ENCODE measurements at regions not wholly inside any gene's neighbourhood (a gene's known extent, or its start where the extent isn't known, plus 50 kb on each side); places are given as distances from the start of the nearest gene placed in this dataset.

GRCh38 chr2:89784960-89785359, 1093.5 kb downstream of the RPIA start:
- POLR2A ChIA-PET (ENCODE audit: unreplicated experiment), result no interaction called here
- ATAC-seq (ENCODE audit: low read depth) (no peak), DNase-seq (no peak)
- Histone ChIP-seq H2BK15ac (ENCODE audit: low read depth, low read length) (no peak overlapping the region), H3K9me3 (ENCODE audit: control insufficient read depth, insufficient read depth, low read length) (peaks cover 30% of the 10 kb centered on the region; the same call in 1 of the 2 replicates), H3K9me1 (ENCODE audit: insufficient read depth, low read length) (no peaks in the 10 kb centered on the region), H2BK20ac (ENCODE audit: low read depth, low read length) (no peak overlapping the region), H3K9ac (ENCODE audit: low read depth, low read length) (no peak overlapping the region), H3K4me2 (ENCODE audit: low read depth, low read length) (no peak overlapping the region), H2AK9ac (replicated peaks; ENCODE audit: low read depth, low read length, poor library complexity) (no peak overlapping the region), H4K8ac (ENCODE audit: low read depth in 2 of 2, low read length in 2 of 2) (no peak overlapping the region), H4K5ac (ENCODE audit: low read depth, low read length) (no peak overlapping the region), H2AFZ (replicated peaks; ENCODE audit: low read length, poor library complexity) (no peak overlapping the region), H3K27me3 (ENCODE audit: control insufficient read depth, insufficient read depth, low read length) (no peaks in the 10 kb centered on the region), H3K56ac (ENCODE audit: extremely low read depth, insufficient read depth, low read length) (no peak overlapping the region), H3K14ac (replicated peaks; ENCODE audit: low read depth, low read length) (no peak overlapping the region), H2BK5ac (ENCODE audit: low read depth, low read length, poor library complexity, severe bottlenecking) (no peak overlapping the region), H2BK120ac (ENCODE audit: low read depth, low read length) (no peak overlapping the region), H4K91ac (ENCODE audit: insufficient read depth, low read depth, low read length) (no peak overlapping the region), H4K20me1 (ENCODE audit: insufficient read depth, low read length) (no peaks in the 10 kb centered on the region), H3K23ac (ENCODE audit: low read depth, low read length) (no peak overlapping the region), H3K4me3 (ENCODE audit: insufficient read depth, low read depth, low read length) (no peak overlapping the region), H3K18ac (ENCODE audit: low read depth, low read length) (no peak overlapping the region), H3K36me3 (ENCODE audit: control insufficient read depth, insufficient read depth, low read length) (no peaks in the 10 kb centered on the region), H3K4me1 (ENCODE audit: control insufficient read depth, insufficient read depth, low read length) (no peaks in the 10 kb centered on the region), H3K4ac (ENCODE audit: low read depth, low read length) (no peak overlapping the region), H3K79me1 (ENCODE audit: low read depth in 1 of 2, low read length in 2 of 2) (no peaks in the 10 kb centered on the region), H3K27ac (ENCODE audit: insufficient read depth, low read length) (no peak overlapping the region), H2AK5ac (ENCODE audit: low read depth, low read length) (no peak overlapping the region)
- dilution Hi-C loops (cut with HindIII; ENCODE audit: low sequenced_read_pairs, unreplicated experiment) (no loop called here), in situ Hi-C loops (cut with MboI; ENCODE audit: low sequenced_read_pairs) (no loop called here), intact Hi-C loops (cut with micrococcal nuclease) (no loop called here)
- WGBS, 2 experiments (ENCODE audit: extremely low coverage in 2 of 2, insufficient read length in 1 of 2), result 74% methylated on average over 16 of the region's 16 CpGs; no CpG with 5 or more reads in 1 of the 2 experiments
- no TSS peak for BruUV-seq (replicated peaks)
- CTCF ChIA-PET, result no interaction called here
- TF ChIP-seq RAD21 (IDR thresholded peaks at IDR 0.05; ENCODE audit: low read length) (no peak), ELK1 (IDR thresholded peaks at IDR 0.05; ENCODE audit: borderline replicate concordance, low read depth, low read length) (no peak), USF2 (IDR thresholded peaks at IDR 0.05; ENCODE audit: low read depth, low read length) (no peak), BHLHE40 (IDR thresholded peaks at IDR 0.05; ENCODE audit: low read depth, low read length) (no peak), MXI1 (IDR thresholded peaks at IDR 0.05; ENCODE audit: borderline replicate concordance, low read depth, low read length) (no peak), FOS (IDR thresholded peaks at IDR 0.05; ENCODE audit: low read depth, low read length) (no peak), RCOR1 (IDR thresholded peaks at IDR 0.05; ENCODE audit: insufficient replicate concordance, low read length) (no peak), SMC3 (IDR thresholded peaks at IDR 0.05; ENCODE audit: low read depth, low read length) (no peak), MAFK (IDR thresholded peaks at IDR 0.05; ENCODE audit: low read depth, low read length) (no peak), CTCF (conservative IDR thresholded peaks at IDR 0.05; ENCODE audit: low read depth, low read length) (no peak), CHD1 (IDR thresholded peaks at IDR 0.05; ENCODE audit: low read depth, low read length) (no peak), MAZ (IDR thresholded peaks at IDR 0.05; ENCODE audit: borderline replicate concordance, low read depth, low read length) (no peak), NFE2L2 (IDR thresholded peaks at IDR 0.05; ENCODE audit: low read depth, low read length) (no peak), CEBPB (IDR thresholded peaks at IDR 0.05; ENCODE audit: low read depth, low read length) (no peak), POLR2A (IDR thresholded peaks at IDR 0.05; ENCODE audit: low read depth, low read length) (no peak), RFX5 (IDR thresholded peaks at IDR 0.05; ENCODE audit: low read depth, low read length) (no peak)
